Psoas muscle (tissue), 7 donors: ENCODE measurements at regions not wholly inside any gene's neighbourhood (a gene's known extent, or its start where the extent isn't known, plus 50 kb on each side); places are given as distances from the start of the nearest gene placed in this dataset.

Experiments
- ATAC-seq, 4 donors: fragments of 200-7000 bp; cut with Tn5 transposase; one replicate each; pipeline ENCODE4 v1.9.1; 2020; ENCODE audit warnings: moderate library complexity in 3 of 4, mild to moderate bottlenecking in 2 of 4
- DNase-seq, 2 donors: peaks; one replicate each; pipeline ENCODE4 v3.0.0-alpha.2; 2020
- H3K27ac ChIP-seq: fragments of 200-600 bp; one replicate; pipeline ENCODE4 v1.8.0; 2022
- H3K27me3 ChIP-seq, 3 donors: fragments of 200-600 bp in 1 of 3; one replicate each; pipeline versions ENCODE4 v1.6.1 to v1.8.0; 2013 to 2022; ENCODE audit warnings: low read length in 2 of 3, mild to moderate bottlenecking in 2 of 3, moderate library complexity in 1 of 3; ENCODE audit not compliant: insufficient read depth in 3 of 3
- H3K36me3 ChIP-seq, 2 donors: fragments of 200-600 bp in 1 of 2; one replicate each; pipeline versions ENCODE4 v1.6.1 to v1.8.0; 2013 to 2022; ENCODE audit warnings: low read depth in 1 of 2, mild to moderate bottlenecking in 1 of 2, moderate library complexity in 1 of 2; ENCODE audit not compliant: insufficient read depth in 1 of 2
- H3K4me1 ChIP-seq: fragments of 200-600 bp; one replicate; pipeline ENCODE4 v1.8.0; 2022
- H3K4me3 ChIP-seq: fragments of 200-600 bp; one replicate; pipeline ENCODE4 v1.8.0; 2022; ENCODE audit warnings: mild to moderate bottlenecking
- H3K9me3 ChIP-seq: fragments of 200-600 bp; one replicate; pipeline ENCODE4 v1.8.0; 2022
- WGBS, 3 donors: extraction: QIAGEN DNeasy Blood & Tissue Kit; methylation state at CpG; one replicate each; pipeline versions ENCODE4 v1.1.6 to v1.1.7; 2013; 5-methylcytosine and 5-hydroxymethylcytosine counted together
- intact Hi-C, 2 donors: fragments of 100-400 bp; cut with DNase I; formaldehyde crosslinking; loops; one replicate each; pipeline versions ENCODE4 v1.11.0 to v1.14.2; 2022
- TF ChIP-seq, protein P1 (sequence below): fragments of 200-600 bp; IDR thresholded peaks from one replicate; pipeline ENCODE4 v1.8.0; 2022; ENCODE audit warnings: antibody characterized with exemption
- donor health status: healthy with polysubstance abuse.
- donor health status: DM: no; HTN: no; CAD: no; lungs with moderate emphysema.
- donor health status: Bipolar disorder and iron deficiency.
- donor health status: healthy.
- donor health status: DM: yes; HTN: yes; CAD: no.
- donor health status: DM: no; HTN: no; CAD: no.
- donor health status: DM: yes; HTN: yes; CAD: no.

DNA sequence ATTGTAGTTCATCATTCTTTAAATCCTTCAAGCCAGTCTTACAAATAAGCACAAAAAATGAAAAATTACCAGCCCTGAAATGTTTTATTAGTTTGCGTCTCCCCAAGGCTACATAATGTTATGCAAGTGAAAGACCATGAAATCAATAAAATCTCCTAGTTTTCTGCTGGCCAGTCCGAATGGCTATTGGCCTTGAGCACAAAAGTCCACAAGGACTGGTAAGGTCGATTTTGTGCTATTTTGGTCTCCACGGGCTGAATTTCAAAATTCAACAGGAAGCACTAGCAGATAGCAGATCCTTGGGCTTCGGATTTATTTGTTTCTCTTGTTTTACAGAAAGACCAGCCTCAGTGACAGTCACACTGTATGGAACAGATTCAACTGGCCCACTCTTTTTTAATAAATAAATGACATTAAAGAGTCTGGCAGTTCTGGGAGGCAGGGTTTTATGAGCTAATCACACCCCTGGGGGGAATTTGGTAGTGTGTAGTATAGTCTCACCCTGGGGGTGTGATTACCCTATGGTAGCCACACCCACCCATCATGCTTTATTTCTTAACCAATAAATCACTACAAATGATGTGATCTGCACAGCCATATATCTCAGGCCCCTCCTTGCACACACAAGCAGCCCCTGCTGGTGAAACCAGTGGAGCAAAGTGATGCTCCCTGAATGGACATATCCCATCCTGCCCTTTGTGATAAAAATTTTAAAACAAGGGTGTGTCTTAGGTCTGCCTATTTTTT, 51.1 kb upstream of the TMEM33 start:
- H3K4me1 ChIP-seq = peaks cover 23% of the 10 kb centered on the region
- ATAC-seq (no peak), DNase-seq (no peak)
- no peak overlapping the region for H3K4me3 ChIP-seq
- WGBS, 3 donors = 46 to 53% (median 48%) methylated on average over 5 of the region's 5 CpGs
- no peaks in the 10 kb centered on the region for H3K36me3 ChIP-seq
- TF ChIP-seq, protein P1, sequence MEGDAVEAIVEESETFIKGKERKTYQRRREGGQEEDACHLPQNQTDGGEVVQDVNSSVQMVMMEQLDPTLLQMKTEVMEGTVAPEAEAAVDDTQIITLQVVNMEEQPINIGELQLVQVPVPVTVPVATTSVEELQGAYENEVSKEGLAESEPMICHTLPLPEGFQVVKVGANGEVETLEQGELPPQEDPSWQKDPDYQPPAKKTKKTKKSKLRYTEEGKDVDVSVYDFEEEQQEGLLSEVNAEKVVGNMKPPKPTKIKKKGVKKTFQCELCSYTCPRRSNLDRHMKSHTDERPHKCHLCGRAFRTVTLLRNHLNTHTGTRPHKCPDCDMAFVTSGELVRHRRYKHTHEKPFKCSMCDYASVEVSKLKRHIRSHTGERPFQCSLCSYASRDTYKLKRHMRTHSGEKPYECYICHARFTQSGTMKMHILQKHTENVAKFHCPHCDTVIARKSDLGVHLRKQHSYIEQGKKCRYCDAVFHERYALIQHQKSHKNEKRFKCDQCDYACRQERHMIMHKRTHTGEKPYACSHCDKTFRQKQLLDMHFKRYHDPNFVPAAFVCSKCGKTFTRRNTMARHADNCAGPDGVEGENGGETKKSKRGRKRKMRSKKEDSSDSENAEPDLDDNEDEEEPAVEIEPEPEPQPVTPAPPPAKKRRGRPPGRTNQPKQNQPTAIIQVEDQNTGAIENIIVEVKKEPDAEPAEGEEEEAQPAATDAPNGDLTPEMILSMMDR = no peak
- intact Hi-C loops = loop anchor here in 1 of 2 donors (2.0 kb wide), 2 partner anchors 191 to 603 kb away; no protein-coding TSS in a partner anchor
- no peaks in the 10 kb centered on the region for H3K9me3 ChIP-seq
- H3K27me3 ChIP-seq = peaks cover 2 to 41% (median 20%) of the 10 kb centered on the region in 3 donors
- H3K27ac ChIP-seq = no peak overlapping the region

GRCh38 chr4:41882625-41883347, 52.4 kb upstream of the TMEM33 start:
- intact Hi-C loops = no loop called here
- peaks cover 2 to 54% (median 26%) of the 10 kb centered on the region in 3 donors for H3K27me3 ChIP-seq
- peak; percentile 72 to 87 (median 83) for ATAC-seq
- DNase-seq = peak in 1 of 2 donors; percentile 59
- H3K4me3 ChIP-seq = peak overlapping the region; percentile 67
- TF ChIP-seq, protein P1 = peak; percentile 86
- no peaks in the 10 kb centered on the region for H3K36me3 ChIP-seq
- H3K9me3 ChIP-seq = no peaks in the 10 kb centered on the region
- WGBS, 3 donors = 18 to 19% (median 18%) methylated on average over 34 of the region's 34 CpGs
- H3K4me1 ChIP-seq = peaks cover 24% of the 10 kb centered on the region
- no peak overlapping the region for H3K27ac ChIP-seq

DNA sequence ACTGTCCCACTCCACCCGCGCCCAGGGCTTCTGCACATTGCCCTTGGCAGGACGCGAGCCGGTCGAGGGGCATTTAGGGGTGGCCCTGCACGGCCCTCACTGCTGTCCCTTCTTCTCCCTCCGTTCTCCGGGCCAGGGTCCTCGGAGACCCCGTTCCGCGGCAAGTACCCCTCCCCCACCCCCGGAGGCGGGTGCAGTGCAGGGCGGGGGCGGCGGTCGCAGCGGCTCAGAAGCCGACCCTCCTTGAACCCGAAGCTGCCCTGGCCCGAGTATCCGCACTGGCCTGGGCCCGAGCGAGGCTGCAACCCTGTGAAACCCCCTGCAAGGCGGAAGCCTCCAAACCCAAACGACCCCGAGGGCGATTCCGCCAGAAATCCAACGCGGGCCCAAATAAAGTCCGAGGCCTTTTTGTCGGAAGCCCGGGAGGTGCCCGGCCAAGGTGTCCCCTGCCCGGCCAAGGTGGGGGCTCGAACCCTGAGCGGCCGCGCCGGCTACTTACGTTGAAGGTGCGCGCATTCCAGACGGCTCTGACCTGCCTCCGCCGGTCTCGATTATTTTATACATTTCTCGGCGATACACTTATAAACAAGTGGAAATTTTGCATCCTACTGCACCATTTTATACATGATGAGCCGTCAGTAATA, 53.1 kb upstream of the TMEM33 start:
- peaks cover 24% of the 10 kb centered on the region for H3K4me1 ChIP-seq
- ATAC-seq = peak in 1 of 4 donors; percentile 43
- peak in 1 of 2 donors; percentile 42 for DNase-seq

More for the DNA sequence above, 53.1 kb upstream of the TMEM33 start:
- intact Hi-C loops = no loop called here
- no peaks in the 10 kb centered on the region for H3K36me3 ChIP-seq
- peaks cover 2 to 61% (median 33%) of the 10 kb centered on the region in 3 donors for H3K27me3 ChIP-seq
- TF ChIP-seq, protein P1 = no peak
- peak overlapping the region; percentile 67 for H3K4me3 ChIP-seq
- no peak overlapping the region for H3K27ac ChIP-seq
- WGBS, 3 donors = 2% methylated on average over 51 to 53 of the region's 53 CpGs
- H3K9me3 ChIP-seq = no peaks in the 10 kb centered on the region
